ENCODE measurements at regions not wholly inside any gene's neighbourhood (a gene's known extent, or its start where the extent isn't known, plus 50 kb on each side); places are given as distances from the start of the nearest gene placed in this dataset.

DNA sequence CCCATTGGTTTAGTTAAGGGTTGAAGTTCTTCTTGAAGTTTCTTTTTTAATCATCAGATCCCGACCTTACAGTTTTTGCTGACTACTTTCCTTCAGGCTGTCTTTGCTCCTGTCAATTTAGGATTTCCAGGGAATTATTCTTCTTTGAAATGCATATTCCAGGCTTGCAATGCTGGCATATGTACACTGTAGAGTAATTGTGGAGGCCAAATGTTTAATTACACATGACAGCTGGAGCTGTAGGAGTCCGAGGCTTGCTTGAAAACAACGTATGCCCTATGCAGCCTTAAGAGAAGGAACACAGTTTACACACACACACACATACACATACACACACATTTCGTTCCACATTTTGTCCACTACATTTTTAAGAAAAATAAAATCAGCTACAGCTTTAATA, 602.3 kb downstream of the TMEM182 start:
- TF ChIP-seq, protein P1, sequence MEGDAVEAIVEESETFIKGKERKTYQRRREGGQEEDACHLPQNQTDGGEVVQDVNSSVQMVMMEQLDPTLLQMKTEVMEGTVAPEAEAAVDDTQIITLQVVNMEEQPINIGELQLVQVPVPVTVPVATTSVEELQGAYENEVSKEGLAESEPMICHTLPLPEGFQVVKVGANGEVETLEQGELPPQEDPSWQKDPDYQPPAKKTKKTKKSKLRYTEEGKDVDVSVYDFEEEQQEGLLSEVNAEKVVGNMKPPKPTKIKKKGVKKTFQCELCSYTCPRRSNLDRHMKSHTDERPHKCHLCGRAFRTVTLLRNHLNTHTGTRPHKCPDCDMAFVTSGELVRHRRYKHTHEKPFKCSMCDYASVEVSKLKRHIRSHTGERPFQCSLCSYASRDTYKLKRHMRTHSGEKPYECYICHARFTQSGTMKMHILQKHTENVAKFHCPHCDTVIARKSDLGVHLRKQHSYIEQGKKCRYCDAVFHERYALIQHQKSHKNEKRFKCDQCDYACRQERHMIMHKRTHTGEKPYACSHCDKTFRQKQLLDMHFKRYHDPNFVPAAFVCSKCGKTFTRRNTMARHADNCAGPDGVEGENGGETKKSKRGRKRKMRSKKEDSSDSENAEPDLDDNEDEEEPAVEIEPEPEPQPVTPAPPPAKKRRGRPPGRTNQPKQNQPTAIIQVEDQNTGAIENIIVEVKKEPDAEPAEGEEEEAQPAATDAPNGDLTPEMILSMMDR (IDR thresholded peaks at IDR 0.05), result no peak
- TF ChIP-seq POLR2A (IDR thresholded peaks at IDR 0.05), result no peak
